ENCODE measurements at regions not wholly inside any gene's neighbourhood (a gene's known extent, or its start where the extent isn't known, plus 50 kb on each side); places are given as distances from the start of the nearest gene placed in this dataset.

DNA sequence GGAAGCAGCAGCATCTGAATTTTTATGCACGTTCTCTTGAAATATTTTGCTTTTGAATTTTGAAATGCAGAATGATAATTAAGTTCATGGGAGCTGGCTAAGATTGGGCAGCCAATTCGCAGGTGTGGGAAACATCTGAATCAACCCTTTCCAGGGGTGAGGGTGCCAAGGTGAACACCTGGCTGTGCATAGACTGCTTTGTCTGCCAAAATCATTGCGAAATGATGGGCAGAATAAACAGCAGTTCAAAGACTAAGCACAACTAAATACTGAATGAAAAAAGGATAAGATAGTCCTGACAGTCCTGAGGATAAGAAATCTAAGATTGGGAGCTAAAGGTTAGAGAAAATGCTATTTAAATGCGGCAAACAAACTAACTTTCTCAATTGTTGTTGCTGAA lies 813.3 kb upstream of the RAG2 start:
- Mint-ChIP-seq H3K4me3 (no peak overlapping the region), H3K4me1 (no peaks in the 10 kb centered on the region), H3K36me3 (no peaks in the 10 kb centered on the region), H3K9me3 (peaks cover 0 to 6% (median 5%) of the 10 kb centered on the region in 7 donors), H3K27ac (no peak overlapping the region), H3K27me3 (ENCODE audit: low read depth in 3 of 3) (peaks cover 0 to 2% (median 0%) of the 10 kb centered on the region in 3 donors)
- intact Hi-C loops (cut with micrococcal nuclease), result no loop called here
- no peaks in the 10 kb centered on the region for H3K27me3 ChIP-seq (ENCODE audit: control insufficient read depth in 2 of 2, insufficient read depth in 2 of 2, low read length in 2 of 2)
- no peaks in the 10 kb centered on the region for H3K79me2 ChIP-seq (ENCODE audit: insufficient read depth, low read length)
- DNase-seq, result no peak
- H3K36me3 ChIP-seq (replicated peaks in 1 of 2; ENCODE audit: control insufficient read depth in 1 of 2, insufficient read depth in 2 of 2, low read length in 2 of 2), result no peaks in the 10 kb centered on the region
- no peaks in the 10 kb centered on the region for H3K9me3 ChIP-seq (replicated peaks in 1 of 2; ENCODE audit: control insufficient read depth in 1 of 2, insufficient read depth in 1 of 2, low read length in 2 of 2)
- no peak overlapping the region for H3K4me3 ChIP-seq (replicated peaks in 1 of 3; ENCODE audit: low read depth in 2 of 3, low read length in 3 of 3)
- WGBS (ENCODE audit: insufficient coverage), result 90% methylated on average over 1 of the region's 4 CpGs
- no peak overlapping the region for H2AFZ ChIP-seq (ENCODE audit: insufficient read depth, low read depth, low read length, poor library complexity, severe bottlenecking)
- no peak overlapping the region for H3K4me2 ChIP-seq (replicated peaks; ENCODE audit: extremely low read depth, low read length, poor library complexity, severe bottlenecking)
- H3K9ac ChIP-seq (ENCODE audit: insufficient read depth, low read length, poor library complexity, severe bottlenecking), result no peak overlapping the region
- no peak overlapping the region for H3K27ac ChIP-seq (ENCODE audit: low read depth in 1 of 2, low read length in 2 of 2)
- no peaks in the 10 kb centered on the region for H3K4me1 ChIP-seq (ENCODE audit: control insufficient read depth in 1 of 2, insufficient read depth in 2 of 2, low read length in 2 of 2)
- no peaks in the 10 kb centered on the region for H4K20me1 ChIP-seq (ENCODE audit: insufficient read depth, low read length)
- TF ChIP-seq, protein P1, sequence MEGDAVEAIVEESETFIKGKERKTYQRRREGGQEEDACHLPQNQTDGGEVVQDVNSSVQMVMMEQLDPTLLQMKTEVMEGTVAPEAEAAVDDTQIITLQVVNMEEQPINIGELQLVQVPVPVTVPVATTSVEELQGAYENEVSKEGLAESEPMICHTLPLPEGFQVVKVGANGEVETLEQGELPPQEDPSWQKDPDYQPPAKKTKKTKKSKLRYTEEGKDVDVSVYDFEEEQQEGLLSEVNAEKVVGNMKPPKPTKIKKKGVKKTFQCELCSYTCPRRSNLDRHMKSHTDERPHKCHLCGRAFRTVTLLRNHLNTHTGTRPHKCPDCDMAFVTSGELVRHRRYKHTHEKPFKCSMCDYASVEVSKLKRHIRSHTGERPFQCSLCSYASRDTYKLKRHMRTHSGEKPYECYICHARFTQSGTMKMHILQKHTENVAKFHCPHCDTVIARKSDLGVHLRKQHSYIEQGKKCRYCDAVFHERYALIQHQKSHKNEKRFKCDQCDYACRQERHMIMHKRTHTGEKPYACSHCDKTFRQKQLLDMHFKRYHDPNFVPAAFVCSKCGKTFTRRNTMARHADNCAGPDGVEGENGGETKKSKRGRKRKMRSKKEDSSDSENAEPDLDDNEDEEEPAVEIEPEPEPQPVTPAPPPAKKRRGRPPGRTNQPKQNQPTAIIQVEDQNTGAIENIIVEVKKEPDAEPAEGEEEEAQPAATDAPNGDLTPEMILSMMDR (IDR thresholded peaks at IDR 0.05), result no peak

DNA sequence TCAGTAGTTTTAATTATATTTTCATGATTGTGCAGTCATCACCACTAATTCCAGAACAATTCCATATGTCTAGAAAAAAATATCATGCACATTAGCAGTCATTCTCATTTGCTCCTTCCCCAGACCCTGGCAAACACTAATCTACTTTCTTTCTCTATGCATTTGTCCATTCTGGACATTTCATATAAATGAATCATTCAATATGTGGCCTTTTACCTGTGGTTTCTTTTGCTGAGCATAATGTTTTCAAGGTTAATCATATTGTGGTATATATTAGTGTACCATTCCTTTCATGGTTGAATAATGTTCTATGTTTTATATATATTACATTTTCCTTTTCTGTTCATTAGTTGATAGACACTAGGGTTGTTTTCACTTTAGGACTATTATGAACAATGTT lies 811.1 kb upstream of the RAG2 start:
- Mint-ChIP-seq H3K4me1 (no peaks in the 10 kb centered on the region), H3K4me3 (no peak overlapping the region), H3K27me3 (ENCODE audit: low read depth in 3 of 3) (peaks cover 0 to 2% (median 0%) of the 10 kb centered on the region in 3 donors), H3K27ac (no peak overlapping the region), H3K9me3 (peaks cover 0 to 7% (median 5%) of the 10 kb centered on the region in 7 donors), H3K36me3 (no peaks in the 10 kb centered on the region)
- Histone ChIP-seq H3K79me2 (ENCODE audit: insufficient read depth, low read length) (no peaks in the 10 kb centered on the region), H3K9ac (ENCODE audit: insufficient read depth, low read length, poor library complexity, severe bottlenecking) (no peak overlapping the region), H3K4me1 (ENCODE audit: control insufficient read depth in 1 of 2, insufficient read depth in 2 of 2, low read length in 2 of 2) (no peaks in the 10 kb centered on the region), H3K27ac (ENCODE audit: low read depth in 1 of 2, low read length in 2 of 2) (no peak overlapping the region), H4K20me1 (ENCODE audit: insufficient read depth, low read length) (no peaks in the 10 kb centered on the region), H2AFZ (ENCODE audit: insufficient read depth, low read depth, low read length, poor library complexity, severe bottlenecking) (no peak overlapping the region), H3K27me3 (ENCODE audit: control insufficient read depth in 2 of 2, insufficient read depth in 2 of 2, low read length in 2 of 2) (no peaks in the 10 kb centered on the region), H3K4me3 (replicated peaks in 1 of 3; ENCODE audit: low read depth in 2 of 3, low read length in 3 of 3) (no peak overlapping the region), H3K9me3 (replicated peaks in 1 of 2; ENCODE audit: control insufficient read depth in 1 of 2, insufficient read depth in 1 of 2, low read length in 2 of 2) (no peaks in the 10 kb centered on the region), H3K4me2 (replicated peaks; ENCODE audit: extremely low read depth, low read length, poor library complexity, severe bottlenecking) (no peak overlapping the region), H3K36me3 (replicated peaks in 1 of 2; ENCODE audit: control insufficient read depth in 1 of 2, insufficient read depth in 2 of 2, low read length in 2 of 2) (no peaks in the 10 kb centered on the region)
- TF ChIP-seq, protein P1 (IDR thresholded peaks at IDR 0.05), result no peak
- no peak for DNase-seq
- intact Hi-C loops (cut with micrococcal nuclease), result no loop called here
